ENCODE measurements at regions not wholly inside any gene's neighbourhood (a gene's known extent, or its start where the extent isn't known, plus 50 kb on each side); places are given as distances from the start of the nearest gene placed in this dataset.

DNA sequence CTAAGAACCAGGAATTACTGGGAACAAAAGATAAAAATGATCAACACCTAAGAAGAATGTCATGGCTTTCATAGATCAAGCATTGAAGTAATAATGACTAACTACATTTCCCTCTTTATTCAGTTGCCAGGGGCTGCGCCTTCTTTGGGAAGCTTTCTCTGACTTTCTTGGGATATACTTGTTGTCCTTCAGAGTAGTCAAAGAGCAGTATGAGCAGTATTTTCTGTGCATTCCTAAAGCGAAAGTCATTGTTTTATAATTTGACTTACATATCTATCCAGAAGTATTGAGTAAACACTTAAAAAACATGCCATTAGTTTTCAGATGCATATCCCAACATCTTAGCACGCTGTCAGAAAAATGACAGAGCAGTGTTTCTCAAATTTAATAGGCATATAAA lies 2412.4 kb downstream of the PCDH9 start:
- DNase-seq (ENCODE audit: insufficient read length, low spot score): no peak
- no peak for TF ChIP-seq CTCF (IDR thresholded peaks at IDR 0.05; ENCODE audit: insufficient read depth, missing control alignments)
- no peak for FAIRE-seq

DNA sequence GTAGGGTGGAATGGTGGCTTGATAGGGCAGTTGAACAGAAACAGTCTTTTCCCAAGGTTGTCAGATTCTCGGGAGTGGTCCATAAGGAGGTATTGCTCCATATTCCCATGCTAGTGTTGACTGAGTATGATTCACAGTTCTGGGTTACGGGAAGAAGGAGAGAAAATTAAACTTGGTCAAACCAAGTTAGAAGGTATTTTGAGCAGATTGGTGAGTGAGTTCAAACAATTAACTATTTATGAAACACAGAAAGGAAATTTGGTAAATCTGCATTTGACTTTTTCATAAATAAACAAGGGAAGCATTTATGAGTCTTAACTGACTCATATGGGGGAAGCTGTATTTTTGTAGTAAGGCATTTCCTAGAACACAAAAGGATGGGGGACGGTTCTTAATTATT lies 2419.4 kb downstream of the PCDH9 start:
- no peak for TF ChIP-seq CTCF (IDR thresholded peaks at IDR 0.05; ENCODE audit: insufficient read depth, missing control alignments)
- DNase-seq (ENCODE audit: insufficient read length, low spot score) (no peak), FAIRE-seq (no peak)

GRCh38 chr13:64808704-64809103 lies 2421.4 kb downstream of the PCDH9 start:
- no peak for DNase-seq (ENCODE audit: insufficient read length, low spot score)
- TF ChIP-seq CTCF (IDR thresholded peaks at IDR 0.05; ENCODE audit: insufficient read depth, missing control alignments): no peak
- no peak for FAIRE-seq

GRCh38 chr13:64801768-64802167 lies 2428.4 kb downstream of the PCDH9 start:
- DNase-seq (ENCODE audit: insufficient read length, low spot score): no peak
- no peak for FAIRE-seq
- TF ChIP-seq CTCF (IDR thresholded peaks at IDR 0.05; ENCODE audit: insufficient read depth, missing control alignments): no peak

DNA sequence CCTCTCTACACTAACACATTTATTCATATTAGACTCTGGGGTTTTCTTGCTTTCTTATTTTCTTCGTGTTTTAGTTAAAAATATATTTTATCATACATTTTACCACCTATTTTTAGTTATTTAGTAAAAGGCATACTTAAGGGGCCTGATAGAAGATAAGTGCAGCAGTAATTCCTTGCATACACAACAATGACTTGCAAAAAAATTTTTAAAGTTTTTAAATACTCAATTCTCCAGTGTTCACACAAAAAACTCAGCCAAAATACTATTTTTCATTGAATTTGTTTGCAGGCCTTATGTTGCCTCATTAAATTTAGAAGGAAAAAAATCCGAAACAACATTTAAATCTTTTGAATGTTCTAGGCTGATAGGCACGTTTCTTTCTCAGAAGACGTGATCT lies 2431.7 kb downstream of the PCDH9 start:
- no peak for TF ChIP-seq CTCF (IDR thresholded peaks at IDR 0.05; ENCODE audit: insufficient read depth, missing control alignments)
- FAIRE-seq (no peak), DNase-seq (ENCODE audit: insufficient read length, low spot score) (no peak)

- no peak for TF ChIP-seq CTCF (IDR thresholded peaks at IDR 0.05; ENCODE audit: insufficient read depth, missing control alignments)
- no peak for DNase-seq (ENCODE audit: insufficient read length, low spot score)
- no peak for FAIRE-seq
Measured at GRCh38 chr13:64793592-64793991, 2436.5 kb downstream of the PCDH9 start.

GRCh38 chr13:64793131-64793530 lies 2437.0 kb downstream of the PCDH9 start:
- no peak for FAIRE-seq
- TF ChIP-seq CTCF (IDR thresholded peaks at IDR 0.05; ENCODE audit: insufficient read depth, missing control alignments): no peak
- DNase-seq (ENCODE audit: insufficient read length, low spot score): no peak
